Gastrocnemius medialis (tissue), 4 donors: ENCODE measurements at regions not wholly inside any gene's neighbourhood (a gene's known extent, or its start where the extent isn't known, plus 50 kb on each side); places are given as distances from the start of the nearest gene placed in this dataset.

ENCODE experiments used
- ATAC-seq, 2 donors: fragments of 150-250 bp; one replicate each; pipeline ENCODE4 v1.9.1; 2016
- DNase-seq, 2 donors: peaks; one replicate each; pipeline ENCODE4 v3.0.0-alpha.2; 2019
- H3K27ac ChIP-seq, 4 donors: fragments of 200-600 bp; sonication (generic); 1 replicate in 1 of 4; 2 replicates in 3 of 4; pipeline ENCODE4 v1.5.1; 2016 to 2018; ENCODE audit warnings: mild to moderate bottlenecking in 2 of 4, moderate library complexity in 1 of 4
- H3K27me3 ChIP-seq, 3 donors: fragments of 200-600 bp; sonication (generic) in 2 of 3; 1 replicate in 1 of 3; 2 replicates in 2 of 3; pipeline versions ENCODE4 v1.5.1 to v1.6.0; 2016 to 2019; ENCODE audit warnings: mild to moderate bottlenecking in 1 of 3, moderate library complexity in 1 of 3
- H3K36me3 ChIP-seq, 2 donors: fragments of 200-600 bp; sonication (generic) in 1 of 2; one replicate each; pipeline ENCODE4 v1.5.1; 2017 to 2018
- H3K4me1 ChIP-seq, 2 donors: fragments of 200-600 bp; sonication (generic) in 1 of 2; one replicate each; pipeline ENCODE4 v1.5.1; 2016 to 2017; ENCODE audit warnings: mild to moderate bottlenecking in 2 of 2
- H3K4me3 ChIP-seq, 4 donors: fragments of 200-600 bp; sonication (generic) in 3 of 4; 1 replicate in 1 of 4; 2 replicates in 3 of 4; pipeline ENCODE4 v1.5.1; 2016 to 2019; ENCODE audit warnings: mild to moderate bottlenecking in 2 of 4
- H3K9me3 ChIP-seq, 3 donors: fragments of 200-600 bp; sonication (generic) in 2 of 3; 1 replicate in 1 of 3; 2 replicates in 2 of 3; pipeline ENCODE4 v1.5.1; 2016 to 2019
- CTCF ChIP-seq, 5 experiments: fragments of 450-650 bp in 3 of 5; fragments of 200-600 bp in 2 of 5; sonication (generic) in 2 of 5; IDR thresholded peaks in 4 of 5; conservative IDR thresholded peaks in 1 of 5; 1 replicate in 4 of 5; 2 replicates in 1 of 5; pipeline ENCODE4 v1.5.1; 2016 to 2019; ENCODE audit warnings: antibody characterized with exemption in 5 of 5, mild to moderate bottlenecking in 3 of 5, moderate library complexity in 3 of 5
- POLR2A ChIP-seq, 2 donors: fragments of 450-650 bp; IDR thresholded peaks; one replicate each; pipeline ENCODE4 v1.6.1; 2017; ENCODE audit warnings: antibody characterized with exemption in 2 of 2, mild to moderate bottlenecking in 2 of 2, moderate library complexity in 2 of 2
- in situ Hi-C, 4 donors: fragments of 200-750 bp; cut with MboI; loops; one replicate each; pipeline versions ENCODE4 v1.15.0 to v1.8.0; 2017; ENCODE audit warnings: low sequenced_read_pairs in 4 of 4
- intact Hi-C: fragments of 100-400 bp; cut with DNase I; formaldehyde crosslinking; loops from one replicate; pipeline ENCODE4 v1.15.1; 2023; ENCODE audit warnings: low total_unique reads

GRCh38 chr9:134229466-134230091, 65.2 kb upstream of the RNU6ATAC start:
- ATAC-seq (no peak), DNase-seq (no peak)
- Histone ChIP-seq H3K36me3 (no peaks in the 10 kb centered on the region), H3K27me3 (no peaks in the 10 kb centered on the region), H3K4me3 (no peak overlapping the region), H3K27ac (no peak overlapping the region), H3K4me1 (peaks cover 18 to 22% of the 10 kb centered on the region in 2 donors), H3K9me3 (no peaks in the 10 kb centered on the region)
- in situ Hi-C loops (no loop called here), intact Hi-C loops (no loop called here)
- TF ChIP-seq CTCF (IDR thresholded peaks at IDR 0.05 in 4 of 5, conservative IDR thresholded peaks at IDR 0.05 in 1 of 5) (no peak), POLR2A (IDR thresholded peaks at IDR 0.05) (no peak)

- Histone ChIP-seq H3K4me1 (peaks cover 18 to 22% of the 10 kb centered on the region in 2 donors), H3K27me3 (no peaks in the 10 kb centered on the region), H3K36me3 (no peaks in the 10 kb centered on the region), H3K4me3 (peak overlapping the region in 2 of 4 donors; percentile 18 to 29), H3K27ac (peak overlapping the region; percentile 49 to 77 (median 65)), H3K9me3 (no peaks in the 10 kb centered on the region)
- intact Hi-C loops, result no loop called here
- ATAC-seq (peak; percentile 5 to 28), DNase-seq (no peak)
- TF ChIP-seq POLR2A (IDR thresholded peaks at IDR 0.05) (no peak), CTCF (IDR thresholded peaks at IDR 0.05 in 4 of 5, conservative IDR thresholded peaks at IDR 0.05 in 1 of 5) (no peak)
- in situ Hi-C loops, result no loop called here
Observed at GRCh38 chr9:134230092-134230941, 66.0 kb upstream of the RNU6ATAC start.

- no peaks in the 10 kb centered on the region for H3K9me3 ChIP-seq
- intact Hi-C loops (no loop called here), in situ Hi-C loops (no loop called here)
- H3K27ac ChIP-seq, result peak overlapping the region; percentile 49 to 77 (median 65)
- no peak for DNase-seq
- H3K4me1 ChIP-seq, result peaks cover 18 to 22% of the 10 kb centered on the region in 2 donors
- no peaks in the 10 kb centered on the region for H3K27me3 ChIP-seq
- no peaks in the 10 kb centered on the region for H3K36me3 ChIP-seq
- TF ChIP-seq POLR2A (IDR thresholded peaks at IDR 0.05) (no peak), CTCF (IDR thresholded peaks at IDR 0.05 in 4 of 5, conservative IDR thresholded peaks at IDR 0.05 in 1 of 5) (no peak)
- peak overlapping the region in 3 of 4 donors; percentile 10 to 29 (median 18) for H3K4me3 ChIP-seq
- peak; percentile 19 to 28 for ATAC-seq
Observed at GRCh38 chr9:134230942-134231325, 66.6 kb upstream of the RNU6ATAC start.

- Histone ChIP-seq H3K9me3 (no peaks in the 10 kb centered on the region), H3K4me3 (peak overlapping the region in 3 of 4 donors; percentile 10 to 29 (median 18)), H3K4me1 (peaks cover 18 to 22% of the 10 kb centered on the region in 2 donors), H3K27me3 (no peaks in the 10 kb centered on the region), H3K27ac (peak overlapping the region; percentile 49 to 77 (median 65)), H3K36me3 (no peaks in the 10 kb centered on the region)
- TF ChIP-seq POLR2A (IDR thresholded peaks at IDR 0.05) (no peak), CTCF (IDR thresholded peaks at IDR 0.05 in 4 of 5, conservative IDR thresholded peaks at IDR 0.05 in 1 of 5) (no peak)
- peak; percentile 80 to 93 for ATAC-seq
- in situ Hi-C loops, result no loop called here
- peak; percentile 40 to 57 for DNase-seq
- intact Hi-C loops, result no loop called here
Observed at GRCh38 chr9:134231330-134231745, 67.0 kb upstream of the RNU6ATAC start.
